Left kidney (tissue), 1 donor: ENCODE measurements at regions not wholly inside any gene's neighbourhood (a gene's known extent, or its start where the extent isn't known, plus 50 kb on each side); places are given as distances from the start of the nearest gene placed in this dataset.

Experiments used
- DNase-seq: peaks from one replicate; pipeline ENCODE4 v3.0.0-alpha.2; 2013

DNA sequence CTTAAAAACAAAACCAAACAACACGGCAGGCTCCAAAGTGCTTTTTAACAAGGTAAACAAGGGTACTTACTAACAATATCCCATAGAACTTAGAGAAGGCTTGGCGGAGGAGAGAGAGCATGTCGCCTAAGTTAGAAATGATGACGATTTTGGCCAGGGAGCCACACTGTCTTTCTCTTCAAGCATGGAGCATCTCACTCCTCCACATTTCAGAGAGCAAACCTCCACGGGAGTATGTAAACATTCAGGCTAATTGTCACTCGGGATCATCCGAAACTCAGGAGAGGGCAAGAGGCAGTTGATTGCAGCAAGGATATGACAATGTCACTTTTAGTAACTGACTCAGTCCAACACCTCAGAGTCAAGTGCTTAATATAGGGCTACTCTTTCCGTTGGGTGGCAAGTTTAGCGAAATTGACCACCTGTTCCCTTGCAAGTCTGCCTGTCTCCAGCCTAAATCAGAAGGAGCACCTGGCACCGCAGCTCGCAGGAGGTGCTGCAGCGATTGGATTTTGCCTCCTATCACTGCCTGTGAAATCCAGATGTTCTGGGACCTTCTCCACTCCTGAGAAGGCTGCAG lies 65.8 kb upstream of the RPS6KA2 start:
- no peak for DNase-seq

- peak; percentile 45 for DNase-seq
Observed at GRCh38 chr6:166691746-166692145, 64.7 kb upstream of the RPS6KA2 start.

- no peak for DNase-seq
Observed at GRCh38 chr6:166691199-166691598, 64.1 kb upstream of the RPS6KA2 start.

DNA sequence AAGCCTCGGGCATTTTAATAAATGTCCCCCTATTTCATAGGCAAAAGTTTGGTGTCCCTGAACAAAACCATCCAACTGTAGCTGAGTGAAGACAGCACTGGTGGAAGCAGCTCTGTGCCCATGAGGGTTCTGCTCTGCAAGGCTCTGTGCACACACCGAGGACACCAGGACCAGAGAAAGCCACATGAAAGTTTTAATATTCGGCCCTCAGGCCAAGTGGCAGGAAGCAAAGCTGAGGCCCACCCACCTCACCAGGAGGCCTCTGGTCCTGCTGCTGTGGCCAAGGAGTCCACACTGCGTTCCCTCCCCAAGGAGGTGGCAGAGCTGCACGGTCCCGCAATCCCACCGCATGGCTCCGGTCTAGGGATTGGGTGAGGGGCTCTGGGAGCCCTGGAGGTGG lies 62.6 kb upstream of the RPS6KA2 start:
- DNase-seq, result no peak

DNA sequence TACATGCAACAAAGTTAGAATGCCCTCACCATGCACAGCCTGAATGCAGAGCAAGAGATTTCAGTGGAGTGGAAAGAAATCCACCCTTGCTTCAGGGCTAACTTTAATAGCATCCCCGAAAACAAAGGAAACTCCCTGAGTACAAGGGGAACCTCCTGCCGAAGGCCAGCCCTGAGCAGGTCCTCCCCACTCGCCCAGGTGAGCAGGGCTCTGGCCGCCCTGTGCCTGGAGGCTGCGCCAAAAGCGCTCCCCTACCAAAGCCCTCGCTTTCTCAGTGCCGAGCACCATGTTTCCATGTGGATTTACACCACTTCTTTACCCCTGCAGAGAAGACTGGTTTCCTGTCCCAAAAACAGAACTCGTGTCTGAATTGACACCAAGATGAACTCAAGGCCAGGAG lies 61.9 kb upstream of the RPS6KA2 start:
- no peak for DNase-seq

GRCh38 chr6:166687879-166688205 lies 60.8 kb upstream of the RPS6KA2 start:
- DNase-seq, result no peak

DNA sequence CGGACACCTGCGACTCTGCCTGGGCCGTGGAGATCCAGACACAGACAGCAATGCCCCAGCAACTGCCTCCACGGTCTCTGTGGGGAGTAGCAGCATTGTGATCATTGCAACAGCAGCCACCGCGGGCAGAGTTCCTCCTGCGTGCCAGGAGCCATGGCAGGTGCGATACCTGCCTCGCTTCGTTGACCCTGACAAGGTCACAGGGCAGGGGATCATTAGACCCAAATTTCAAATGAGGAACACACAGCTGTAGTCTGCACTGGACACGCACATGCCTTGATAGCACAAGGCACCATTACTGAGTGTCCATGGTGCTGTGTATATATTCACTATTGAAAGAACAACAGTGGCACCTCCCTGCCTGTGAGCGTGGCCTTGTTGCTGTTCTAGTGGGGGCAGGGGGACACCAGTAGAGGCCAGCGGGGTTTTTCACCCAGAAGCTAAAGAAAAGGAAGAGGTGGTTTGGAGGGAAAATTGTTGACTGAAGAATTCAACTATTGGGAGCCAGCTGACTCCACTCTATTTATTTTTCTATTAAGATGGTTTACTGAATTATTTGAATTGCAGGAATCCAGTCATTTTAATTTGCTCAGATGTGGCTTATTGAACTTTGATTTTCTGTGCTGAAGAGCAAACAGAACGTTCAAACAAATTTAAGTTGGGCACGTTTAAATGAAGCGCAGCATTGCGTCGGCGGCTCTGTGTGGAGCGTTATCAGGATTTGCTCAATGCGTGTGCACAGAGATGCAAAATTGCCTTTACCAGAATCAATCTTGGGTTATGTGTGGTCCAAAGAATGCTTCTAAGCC lies 60.2 kb upstream of the RPS6KA2 start:
- DNase-seq, result no peak

DNA sequence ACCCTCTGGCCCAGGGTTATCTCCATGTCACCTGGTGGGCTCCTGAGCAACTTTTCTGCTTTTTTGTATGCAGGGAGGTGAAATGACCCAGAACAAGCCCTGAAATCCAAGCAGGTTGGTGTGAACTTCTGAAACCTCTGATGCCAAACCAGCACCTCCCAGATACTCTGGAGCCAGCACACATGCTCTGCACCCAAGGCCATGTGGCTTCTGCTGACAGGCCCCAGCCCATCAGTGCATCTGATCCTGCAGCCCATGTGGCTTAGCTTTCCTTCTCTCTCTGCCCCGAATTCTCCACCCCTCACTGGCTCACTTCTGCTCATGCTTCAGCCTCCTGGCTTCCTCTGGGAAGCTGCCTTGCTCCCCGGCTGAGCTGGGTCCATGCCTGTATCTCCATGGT lies 59.3 kb upstream of the RPS6KA2 start:
- DNase-seq, result no peak

DNA sequence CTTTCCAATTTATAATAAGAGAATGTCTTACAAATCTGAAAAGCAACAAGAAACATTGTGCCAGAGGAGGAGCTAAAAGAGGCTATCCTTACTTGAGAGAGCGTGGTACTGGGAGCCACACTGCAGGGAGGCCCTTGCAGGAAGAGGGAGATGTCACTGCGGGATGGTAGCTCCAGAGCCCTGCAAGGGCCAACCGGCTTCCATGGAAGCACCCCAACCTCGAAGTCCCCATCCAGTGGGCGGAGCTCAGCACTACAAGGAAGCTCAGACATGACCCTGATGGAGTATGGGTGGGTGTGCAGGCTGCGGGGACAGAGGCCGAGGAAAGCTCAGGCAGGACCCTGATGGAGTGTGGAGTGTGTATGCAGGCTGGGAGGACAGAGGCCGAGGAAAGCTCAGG lies 57.8 kb upstream of the RPS6KA2 start:
- no peak for DNase-seq

GRCh38 chr6:166684170-166684569 lies 57.1 kb upstream of the RPS6KA2 start:
- DNase-seq, result no peak

DNA sequence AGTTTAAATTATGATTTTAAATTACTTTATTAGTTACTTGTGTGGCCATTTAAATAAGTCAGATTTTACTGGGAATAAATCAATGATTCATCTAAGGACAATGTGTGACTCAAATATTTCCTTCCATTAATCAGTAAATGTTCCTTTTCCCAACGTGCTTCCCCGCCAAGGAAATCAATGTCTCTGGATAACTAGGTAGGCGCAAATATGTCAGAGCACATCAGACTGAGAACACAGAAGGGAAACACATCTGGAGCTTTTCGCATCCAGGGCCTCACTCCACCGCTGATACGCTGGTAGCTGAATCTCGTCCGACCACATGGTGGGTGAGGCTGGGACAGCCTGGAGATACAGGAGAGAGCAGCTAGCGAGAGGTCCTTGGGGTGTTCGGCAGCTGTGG lies 56.4 kb upstream of the RPS6KA2 start:
- no peak for DNase-seq

DNA sequence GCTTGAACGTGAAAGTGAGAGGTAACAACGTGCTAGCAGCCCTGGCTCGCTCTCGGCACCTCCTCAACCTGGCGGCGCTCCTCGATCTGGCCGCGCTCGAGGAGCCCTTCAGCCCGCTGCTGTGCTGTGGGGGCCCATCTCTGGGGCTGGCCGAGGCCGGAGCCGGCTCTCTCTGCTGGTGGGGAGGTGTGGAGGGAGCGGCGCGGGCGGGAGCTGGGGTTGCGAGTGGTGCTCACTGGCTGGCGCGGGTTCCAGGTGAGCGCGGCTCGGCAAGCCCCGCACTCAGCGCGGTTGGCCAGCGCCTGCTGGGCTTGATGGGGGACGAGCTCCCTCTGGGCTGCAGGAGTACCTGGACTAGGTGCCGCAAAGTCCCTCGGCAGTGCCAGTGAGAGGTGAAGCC lies 52.5 kb upstream of the RPS6KA2 start:
- no peak for DNase-seq

DNA sequence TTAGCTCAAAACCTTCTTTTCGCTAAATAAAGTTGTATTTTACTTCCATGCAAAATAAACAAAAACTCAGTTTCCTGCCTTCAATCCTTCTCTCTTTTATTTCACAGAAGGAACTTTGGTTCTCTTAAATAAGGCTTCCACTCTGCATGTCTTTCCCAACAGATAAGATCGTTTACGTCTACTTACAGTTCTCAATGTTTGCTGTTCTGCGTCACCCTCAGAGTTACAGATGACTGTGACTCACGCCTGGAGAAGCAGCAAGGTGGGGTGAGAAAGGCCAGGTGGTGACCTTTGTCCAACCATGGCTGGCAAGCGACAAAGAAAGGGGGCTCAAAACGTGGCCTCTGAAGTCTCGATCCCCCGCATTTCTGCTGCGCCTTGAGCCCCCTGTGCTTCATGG lies 51.4 kb upstream of the RPS6KA2 start:
- DNase-seq, result no peak

GRCh38 chr6:166677941-166678340 lies 50.9 kb upstream of the RPS6KA2 start:
- DNase-seq, result no peak
